HG03108 (cell line): ENCODE measurements at regions not wholly inside any gene's neighbourhood (a gene's known extent, or its start where the extent isn't known, plus 50 kb on each side); places are given as distances from the start of the nearest gene placed in this dataset.

Experiments used
- ATAC-seq: cut with Tn5 transposase; IDR thresholded peaks from one replicate; pipeline ENCODE4 v1.9.1; 2021; ENCODE audit warnings: moderate library complexity; ENCODE audit not compliant: unreplicated experiment

GRCh38 chr9:7996558-7996957, 197.0 kb upstream of the DMAC1 start:
- no peak for ATAC-seq

- no peak for ATAC-seq
Measured at GRCh38 chr9:7988644-7989280, 189.2 kb upstream of the DMAC1 start.

- no peak for ATAC-seq
Measured at GRCh38 chr9:7984692-7985091, 185.1 kb upstream of the DMAC1 start.

GRCh38 chr9:7984203-7984602, 184.6 kb upstream of the DMAC1 start:
- ATAC-seq = no peak

- ATAC-seq = no peak
Measured at GRCh38 chr9:7983490-7983889, 183.9 kb upstream of the DMAC1 start.

- ATAC-seq = no peak
Measured at GRCh38 chr9:7982907-7983306, 183.3 kb upstream of the DMAC1 start.

GRCh38 chr9:7980691-7981289, 181.2 kb upstream of the DMAC1 start:
- ATAC-seq = no peak

- no peak for ATAC-seq
Measured at GRCh38 chr9:7980041-7980440, 180.5 kb upstream of the DMAC1 start.

- no peak for ATAC-seq
Measured at GRCh38 chr9:7979611-7980010, 180.0 kb upstream of the DMAC1 start.

GRCh38 chr9:7977586-7977985, 178.0 kb upstream of the DMAC1 start:
- no peak for ATAC-seq

- ATAC-seq = no peak
Measured at GRCh38 chr9:7976856-7977255, 177.3 kb upstream of the DMAC1 start.

GRCh38 chr9:7976167-7976755, 176.7 kb upstream of the DMAC1 start:
- peak; percentile 98 for ATAC-seq

GRCh38 chr9:7975336-7975735, 175.8 kb upstream of the DMAC1 start:
- no peak for ATAC-seq

GRCh38 chr9:7974335-7974960, 174.9 kb upstream of the DMAC1 start:
- peak; percentile 35 for ATAC-seq

- ATAC-seq = no peak
Measured at GRCh38 chr9:7973123-7973522, 173.5 kb upstream of the DMAC1 start.

GRCh38 chr9:7970681-7971330, 171.2 kb upstream of the DMAC1 start:
- ATAC-seq = no peak

GRCh38 chr9:7968687-7969086, 169.1 kb upstream of the DMAC1 start:
- no peak for ATAC-seq

- ATAC-seq = no peak
Measured at GRCh38 chr9:7967851-7968250, 168.3 kb upstream of the DMAC1 start.

- no peak for ATAC-seq
Measured at GRCh38 chr9:7967093-7967827, 167.7 kb upstream of the DMAC1 start.

- no peak for ATAC-seq
Measured at GRCh38 chr9:7965063-7965462, 165.5 kb upstream of the DMAC1 start.

GRCh38 chr9:7963026-7963425, 163.4 kb upstream of the DMAC1 start:
- ATAC-seq = no peak
